ENCODE measurements at regions not wholly inside any gene's neighbourhood (a gene's known extent, or its start where the extent isn't known, plus 50 kb on each side); places are given as distances from the start of the nearest gene placed in this dataset.

DNA sequence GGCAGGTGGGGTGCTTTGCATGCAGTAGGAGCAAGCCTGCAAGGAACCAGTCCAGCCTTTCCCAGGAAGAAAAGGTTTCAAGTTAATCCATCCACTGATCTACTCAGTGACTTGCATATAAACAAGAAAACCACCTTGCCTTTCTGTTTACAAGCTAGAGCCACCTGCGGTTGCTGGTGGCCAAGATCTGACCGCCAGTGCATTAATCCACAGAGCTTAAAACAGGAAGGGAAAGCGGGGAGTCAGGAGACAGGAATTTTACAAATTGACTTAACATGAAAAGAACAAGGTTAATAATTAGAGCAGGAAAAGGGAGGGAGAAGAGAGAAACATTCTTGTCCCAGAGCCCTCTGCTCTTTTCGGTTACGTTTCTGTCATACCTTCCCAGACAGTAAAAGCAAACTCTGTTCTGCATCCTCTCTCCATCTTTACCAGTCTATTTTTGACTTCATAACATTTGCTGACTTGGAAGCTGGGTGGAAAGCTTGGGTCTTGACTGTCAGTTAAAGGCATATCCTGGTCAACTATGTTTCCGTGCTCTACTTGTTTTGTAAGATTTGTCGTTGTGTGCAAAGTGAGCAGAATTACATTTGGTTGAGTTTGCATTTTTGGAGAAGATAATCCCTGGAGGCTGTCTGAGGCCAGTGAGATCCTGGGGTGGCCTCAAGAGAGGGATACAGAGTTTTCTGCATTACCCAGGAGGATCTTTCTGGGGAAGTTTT, 760.6 kb downstream of the EFNB2 start:
- intact Hi-C loops (cut with DNase I; ENCODE audit: low total_unique reads): no loop called here
- no peak overlapping the region for H3K4me3 ChIP-seq (ENCODE audit: low read depth, poor library complexity, severe bottlenecking)
- WGBS, 2 donors: 77 to 85% methylated on average over 7 of the region's 7 CpGs
- TF ChIP-seq, protein P1, sequence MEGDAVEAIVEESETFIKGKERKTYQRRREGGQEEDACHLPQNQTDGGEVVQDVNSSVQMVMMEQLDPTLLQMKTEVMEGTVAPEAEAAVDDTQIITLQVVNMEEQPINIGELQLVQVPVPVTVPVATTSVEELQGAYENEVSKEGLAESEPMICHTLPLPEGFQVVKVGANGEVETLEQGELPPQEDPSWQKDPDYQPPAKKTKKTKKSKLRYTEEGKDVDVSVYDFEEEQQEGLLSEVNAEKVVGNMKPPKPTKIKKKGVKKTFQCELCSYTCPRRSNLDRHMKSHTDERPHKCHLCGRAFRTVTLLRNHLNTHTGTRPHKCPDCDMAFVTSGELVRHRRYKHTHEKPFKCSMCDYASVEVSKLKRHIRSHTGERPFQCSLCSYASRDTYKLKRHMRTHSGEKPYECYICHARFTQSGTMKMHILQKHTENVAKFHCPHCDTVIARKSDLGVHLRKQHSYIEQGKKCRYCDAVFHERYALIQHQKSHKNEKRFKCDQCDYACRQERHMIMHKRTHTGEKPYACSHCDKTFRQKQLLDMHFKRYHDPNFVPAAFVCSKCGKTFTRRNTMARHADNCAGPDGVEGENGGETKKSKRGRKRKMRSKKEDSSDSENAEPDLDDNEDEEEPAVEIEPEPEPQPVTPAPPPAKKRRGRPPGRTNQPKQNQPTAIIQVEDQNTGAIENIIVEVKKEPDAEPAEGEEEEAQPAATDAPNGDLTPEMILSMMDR (IDR thresholded peaks at IDR 0.05): no peak
- TF ChIP-seq POLR2A (IDR thresholded peaks at IDR 0.05): no peak
- DNase-seq (ENCODE audit: low spot score in 2 of 2): no peak

DNA sequence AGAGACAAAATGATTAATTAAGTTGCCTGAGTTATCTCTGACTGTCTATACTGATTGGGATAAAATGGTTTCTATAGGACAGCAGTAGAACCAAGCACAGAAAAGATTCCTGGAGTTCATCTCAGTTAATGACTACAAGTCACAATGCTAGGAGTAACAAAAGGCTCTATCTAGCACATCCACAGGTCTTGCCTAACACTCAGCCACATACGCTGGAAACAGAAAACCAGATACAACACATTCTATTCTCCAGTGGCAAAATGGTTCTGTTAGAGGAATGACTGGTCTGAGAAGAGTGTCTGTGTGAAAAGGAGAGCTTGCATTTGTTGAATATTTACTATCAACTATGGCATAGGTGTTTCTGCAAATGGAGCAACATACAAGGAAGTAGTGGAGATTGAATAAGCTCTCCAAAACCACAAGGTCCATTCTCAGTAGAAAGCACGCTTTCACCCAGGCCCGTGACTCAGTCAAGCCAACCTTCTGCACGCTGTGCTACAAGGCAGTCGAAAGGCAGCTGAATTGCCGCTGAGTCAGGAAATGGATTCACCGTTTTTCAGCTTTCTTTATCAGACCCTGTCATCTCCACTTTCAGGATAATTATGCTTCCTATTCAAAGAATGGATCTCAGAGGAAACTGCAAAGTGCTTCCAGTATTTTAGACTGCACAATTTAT, 761.5 kb downstream of the EFNB2 start:
- H3K4me3 ChIP-seq (ENCODE audit: low read depth, poor library complexity, severe bottlenecking): no peak overlapping the region
- TF ChIP-seq POLR2A (IDR thresholded peaks at IDR 0.05): no peak
- TF ChIP-seq, protein P1 (IDR thresholded peaks at IDR 0.05): no peak
- DNase-seq (ENCODE audit: low spot score in 2 of 2): no peak
- intact Hi-C loops (cut with DNase I; ENCODE audit: low total_unique reads): no loop called here
- WGBS, 2 donors: 53 to 60% methylated on average over 7 of the region's 7 CpGs

DNA sequence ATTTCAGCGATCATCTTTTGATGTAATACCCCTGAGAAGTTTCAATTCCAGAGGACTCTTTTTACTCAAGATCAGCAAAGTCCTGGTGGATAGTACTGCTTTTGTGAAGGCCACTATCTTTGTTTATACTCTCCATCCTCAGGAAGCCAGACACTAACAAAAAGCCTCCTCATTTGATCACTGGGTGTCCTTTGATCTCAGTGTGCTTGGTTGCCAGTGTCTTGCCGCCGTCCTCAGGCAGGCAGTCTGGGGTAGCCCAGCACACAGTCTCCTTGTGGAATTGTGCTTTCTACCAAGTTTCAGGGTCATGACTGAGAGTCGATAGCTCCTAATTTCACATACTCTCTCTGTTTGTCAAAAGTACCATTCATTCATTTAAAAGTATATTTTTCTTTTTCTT, 762.2 kb downstream of the EFNB2 start:
- intact Hi-C loops (cut with DNase I; ENCODE audit: low total_unique reads): no loop called here
- TF ChIP-seq POLR2A (IDR thresholded peaks at IDR 0.05): no peak
- TF ChIP-seq, protein P1 (IDR thresholded peaks at IDR 0.05): no peak
- no peak for DNase-seq (ENCODE audit: low spot score in 2 of 2)
- 87 to 89% methylated on average over 4 of the region's 4 CpGs for WGBS, 2 donors
- no peak overlapping the region for H3K4me3 ChIP-seq (ENCODE audit: low read depth, poor library complexity, severe bottlenecking)

DNA sequence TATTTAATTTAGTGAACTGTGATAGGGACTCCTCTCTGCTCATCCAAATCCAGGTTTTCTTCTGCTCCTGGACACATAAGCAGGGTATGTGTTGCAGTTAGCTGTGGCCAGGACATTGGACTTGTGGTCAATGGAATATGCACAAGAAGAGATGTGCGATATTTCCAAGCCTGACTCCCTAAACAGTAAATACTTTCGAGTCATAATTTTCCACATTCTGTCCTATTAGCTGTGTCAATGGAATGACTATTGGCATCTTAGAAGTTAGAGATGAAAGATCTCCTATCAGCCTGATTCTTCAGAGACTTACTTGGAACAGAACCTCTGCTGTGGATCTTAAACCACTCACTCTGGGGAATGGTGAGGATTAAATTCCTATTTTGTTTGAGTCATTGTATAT, 771.0 kb downstream of the EFNB2 start:
- WGBS, 2 donors: 92% methylated on average over 2 of the region's 2 CpGs
- no peak for DNase-seq (ENCODE audit: low spot score in 2 of 2)
- H3K4me3 ChIP-seq (ENCODE audit: low read depth, poor library complexity, severe bottlenecking): no peak overlapping the region
- TF ChIP-seq POLR2A (IDR thresholded peaks at IDR 0.05): no peak
- TF ChIP-seq, protein P1 (IDR thresholded peaks at IDR 0.05): no peak
- intact Hi-C loops (cut with DNase I; ENCODE audit: low total_unique reads): no loop called here

DNA sequence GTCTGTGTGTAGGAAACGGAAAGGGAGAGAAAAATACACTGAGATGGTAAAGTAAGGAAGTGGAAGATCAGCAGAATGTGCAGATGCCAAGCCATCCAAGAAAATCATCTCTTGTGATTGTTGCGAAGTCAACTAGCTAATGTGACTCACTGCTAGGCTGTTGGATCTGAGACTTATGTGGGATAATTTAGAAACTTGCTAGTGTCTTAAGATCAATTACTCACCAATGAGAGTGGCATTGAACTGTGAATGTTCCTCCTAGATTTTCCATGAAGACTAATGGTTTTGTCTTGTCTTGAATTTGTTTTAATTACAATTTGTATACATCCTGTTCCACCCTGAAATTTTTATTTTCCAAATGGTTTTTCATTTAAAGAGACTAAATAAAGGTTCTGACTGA, 771.6 kb downstream of the EFNB2 start:
- TF ChIP-seq, protein P1 (IDR thresholded peaks at IDR 0.05): no peak
- TF ChIP-seq POLR2A (IDR thresholded peaks at IDR 0.05): no peak
- intact Hi-C loops (cut with DNase I; ENCODE audit: low total_unique reads): no loop called here
- WGBS, 2 donors: 82 to 87% methylated on average over 2 of the region's 2 CpGs
- no peak for DNase-seq (ENCODE audit: low spot score in 2 of 2)
- H3K4me3 ChIP-seq (ENCODE audit: low read depth, poor library complexity, severe bottlenecking): no peak overlapping the region

All from lower leg skin (tissue), 4 donors.